ENCODE measurements at regions not wholly inside any gene's neighbourhood (a gene's known extent, or its start where the extent isn't known, plus 50 kb on each side); places are given as distances from the start of the nearest gene placed in this dataset.

DNA sequence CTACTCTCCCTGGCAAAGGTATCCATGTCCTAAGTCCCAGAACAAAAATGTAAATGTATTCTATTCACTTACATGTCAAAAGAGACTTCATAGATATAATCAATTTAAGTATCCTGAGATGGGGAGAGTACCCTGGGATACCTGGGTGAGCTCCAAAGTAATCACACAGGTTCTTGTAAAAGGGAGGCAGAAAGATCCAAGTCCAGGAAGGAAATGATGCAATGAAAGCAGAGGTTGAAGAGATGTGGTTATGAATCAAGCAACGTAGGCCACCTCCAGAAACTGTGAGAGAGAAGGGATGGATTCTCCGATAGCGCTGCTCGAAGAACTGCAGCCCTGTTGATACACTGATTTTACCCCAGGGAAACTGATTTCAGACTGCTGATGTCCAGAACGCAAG lies 93.9 kb upstream of the VGLL3 start:
- Histone ChIP-seq H3K4me3 (no peak overlapping the region), H3K36me3 (no peaks in the 10 kb centered on the region), H3K27ac (replicated peaks in 1 of 4) (no peak overlapping the region), H3K9me3 (no peaks in the 10 kb centered on the region), H3K4me1 (peaks cover 0 to 15% (median 8%) of the 10 kb centered on the region in 4 donors), H3K27me3 (no peaks in the 10 kb centered on the region)
- TF ChIP-seq POLR2AphosphoS5 (IDR thresholded peaks at IDR 0.05) = no peak
- TF ChIP-seq, protein P1, sequence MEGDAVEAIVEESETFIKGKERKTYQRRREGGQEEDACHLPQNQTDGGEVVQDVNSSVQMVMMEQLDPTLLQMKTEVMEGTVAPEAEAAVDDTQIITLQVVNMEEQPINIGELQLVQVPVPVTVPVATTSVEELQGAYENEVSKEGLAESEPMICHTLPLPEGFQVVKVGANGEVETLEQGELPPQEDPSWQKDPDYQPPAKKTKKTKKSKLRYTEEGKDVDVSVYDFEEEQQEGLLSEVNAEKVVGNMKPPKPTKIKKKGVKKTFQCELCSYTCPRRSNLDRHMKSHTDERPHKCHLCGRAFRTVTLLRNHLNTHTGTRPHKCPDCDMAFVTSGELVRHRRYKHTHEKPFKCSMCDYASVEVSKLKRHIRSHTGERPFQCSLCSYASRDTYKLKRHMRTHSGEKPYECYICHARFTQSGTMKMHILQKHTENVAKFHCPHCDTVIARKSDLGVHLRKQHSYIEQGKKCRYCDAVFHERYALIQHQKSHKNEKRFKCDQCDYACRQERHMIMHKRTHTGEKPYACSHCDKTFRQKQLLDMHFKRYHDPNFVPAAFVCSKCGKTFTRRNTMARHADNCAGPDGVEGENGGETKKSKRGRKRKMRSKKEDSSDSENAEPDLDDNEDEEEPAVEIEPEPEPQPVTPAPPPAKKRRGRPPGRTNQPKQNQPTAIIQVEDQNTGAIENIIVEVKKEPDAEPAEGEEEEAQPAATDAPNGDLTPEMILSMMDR (IDR thresholded peaks at IDR 0.05) = no peak
- no peak for DNase-seq (ENCODE audit: extremely low spot score)
- 86% methylated on average over 5 of the region's 5 CpGs for WGBS
- intact Hi-C loops (cut with DNase I) = loop anchor here (5.0 kb wide), 3 partner anchors 118 to 308 kb away; no protein-coding TSS in a partner anchor

- WGBS = 47% methylated on average over 6 of the region's 6 CpGs
- no peak overlapping the region for H3K4me3 ChIP-seq
- H3K36me3 ChIP-seq = no peaks in the 10 kb centered on the region
- no peaks in the 10 kb centered on the region for H3K9me3 ChIP-seq
- H3K27ac ChIP-seq (replicated peaks in 1 of 4) = no peak overlapping the region
- no peak for DNase-seq (ENCODE audit: extremely low spot score)
- TF ChIP-seq POLR2A (IDR thresholded peaks at IDR 0.05; ENCODE audit: low read depth) (no peak), POLR2AphosphoS5 (IDR thresholded peaks at IDR 0.05) (no peak), EP300 (IDR thresholded peaks at IDR 0.05) (no peak)
- TF ChIP-seq, protein P1 (IDR thresholded peaks at IDR 0.05) = peak; percentile 46 to 61 (median 49)
- H3K27me3 ChIP-seq = no peaks in the 10 kb centered on the region
- H3K4me1 ChIP-seq = no peaks in the 10 kb centered on the region
- intact Hi-C loops (cut with DNase I) = loop anchor here (5.0 kb wide), 2 partner anchors 116 to 306 kb away; no protein-coding TSS in a partner anchor
Measured at GRCh38 chr3:87082796-87083440, 92.0 kb upstream of the VGLL3 start.

DNA sequence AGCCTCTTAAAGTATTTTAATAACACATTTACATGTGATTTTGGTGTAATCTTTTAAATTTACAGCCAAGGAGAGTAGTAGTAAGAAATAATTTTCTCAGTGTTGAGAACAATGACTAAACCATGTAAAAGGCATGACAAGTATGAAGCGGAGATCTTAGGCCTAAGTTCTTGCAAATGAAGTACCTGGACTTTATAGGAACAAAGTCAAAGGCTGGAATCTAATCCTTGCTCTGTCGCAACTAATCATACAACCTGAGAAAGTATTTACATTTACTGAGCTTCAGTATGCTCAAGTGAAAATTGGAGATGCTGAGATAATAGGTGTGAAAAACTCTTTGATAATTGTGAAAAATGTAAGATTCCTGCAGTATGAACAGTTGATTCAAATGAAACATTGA lies 86.4 kb upstream of the VGLL3 start:
- Histone ChIP-seq H3K36me3 (no peaks in the 10 kb centered on the region), H3K9me3 (no peaks in the 10 kb centered on the region), H3K27ac (replicated peaks in 1 of 4) (no peak overlapping the region), H3K27me3 (no peaks in the 10 kb centered on the region), H3K4me3 (no peak overlapping the region), H3K4me1 (no peaks in the 10 kb centered on the region)
- no peak for TF ChIP-seq POLR2AphosphoS5 (IDR thresholded peaks at IDR 0.05)
- no peak for TF ChIP-seq EP300 (IDR thresholded peaks at IDR 0.05)
- TF ChIP-seq POLR2A (IDR thresholded peaks at IDR 0.05; ENCODE audit: low read depth) = no peak
- TF ChIP-seq, protein P1 (IDR thresholded peaks at IDR 0.05) = no peak
- 84% methylated on average over 2 of the region's 2 CpGs for WGBS
- DNase-seq (ENCODE audit: extremely low spot score) = no peak
- intact Hi-C loops (cut with DNase I) = no loop called here

DNA sequence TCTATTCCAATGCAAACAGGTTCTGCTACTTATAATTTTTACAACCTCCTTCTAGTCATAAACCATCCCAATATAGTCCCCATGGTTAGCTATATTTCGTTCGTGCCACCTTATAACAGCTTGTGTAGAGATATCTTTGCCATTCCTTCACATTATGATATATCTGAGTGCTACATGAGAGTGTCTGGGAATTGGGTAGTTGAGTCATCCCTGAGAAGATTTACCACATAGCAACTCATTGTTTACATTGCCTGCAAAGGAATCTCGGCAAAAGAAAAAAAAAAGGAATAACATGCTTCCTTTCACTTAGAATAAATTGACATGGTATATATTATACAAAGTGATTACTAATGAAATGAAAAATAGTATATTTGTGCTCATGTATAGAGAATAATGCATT lies 86.0 kb upstream of the VGLL3 start:
- DNase-seq (ENCODE audit: extremely low spot score) = no peak
- intact Hi-C loops (cut with DNase I) = no loop called here
- Histone ChIP-seq H3K4me1 (no peaks in the 10 kb centered on the region), H3K9me3 (no peaks in the 10 kb centered on the region), H3K36me3 (no peaks in the 10 kb centered on the region), H3K27me3 (no peaks in the 10 kb centered on the region), H3K27ac (replicated peaks in 1 of 4) (no peak overlapping the region), H3K4me3 (no peak overlapping the region)
- 50% methylated on average over 3 of the region's 3 CpGs for WGBS
- TF ChIP-seq POLR2AphosphoS5 (IDR thresholded peaks at IDR 0.05) (no peak), EP300 (IDR thresholded peaks at IDR 0.05) (no peak), POLR2A (IDR thresholded peaks at IDR 0.05; ENCODE audit: low read depth) (no peak)
- TF ChIP-seq, protein P1 (IDR thresholded peaks at IDR 0.05) = no peak

Measured in esophagus muscularis mucosa (tissue), 4 donors.